Esophagus squamous epithelium (tissue), 4 donors: ENCODE measurements at regions not wholly inside any gene's neighbourhood (a gene's known extent, or its start where the extent isn't known, plus 50 kb on each side); places are given as distances from the start of the nearest gene placed in this dataset.

ENCODE experiments used
- CTCF ChIP-seq, 6 experiments: fragments of 450-650 bp in 4 of 6; fragments of 200-600 bp in 2 of 6; sonication (generic) in 2 of 6; IDR thresholded peaks; one replicate each; pipeline ENCODE4 v1.5.1; 2016 to 2019; ENCODE audit warnings: antibody characterized with exemption in 6 of 6, mild to moderate bottlenecking in 4 of 6, moderate library complexity in 4 of 6
- POLR2A ChIP-seq, 4 donors: fragments of 450-650 bp; IDR thresholded peaks; one replicate each; pipeline ENCODE4 v1.6.1; 2017; ENCODE audit warnings: antibody characterized with exemption in 4 of 4, mild to moderate bottlenecking in 4 of 4, moderate library complexity in 3 of 4

- TF ChIP-seq CTCF (IDR thresholded peaks at IDR 0.05) = peak in 1 of 6 experiments; percentile 40
- TF ChIP-seq POLR2A (IDR thresholded peaks at IDR 0.05) = no peak
These were observed 156.4 kb upstream of the FREM2 start for GRCh38 chr13:38530492-38530891.
